HepG2 (cell line): ENCODE measurements at regions not wholly inside any gene's neighbourhood (a gene's known extent, or its start where the extent isn't known, plus 50 kb on each side); places are given as distances from the start of the nearest gene placed in this dataset.

Experiments used
- ATAC-seq: fragments of 200-7000 bp; cut with Tn5 transposase; 3 replicates; pipeline ENCODE4 v1.9.1; 2020; ENCODE audit warnings: mild to moderate bottlenecking, moderate library complexity
- BruUV-seq: library from RNA; stranded (reverse); fragments of 400-500 nt; replicated peaks from 2 replicates; lab custom pipeline; 2021; lab: Mats Ljungman, UMichigan
- CTCF ChIA-PET: fragments of 300-600 bp; formaldehyde crosslinking; extraction: SDS; loops from one replicate; lab custom pipeline; 2021; ENCODE audit warnings: low total read pairs, inconsistent platforms, low intra/inter-chr PET ratio; lab: Yijun Ruan, JAX
- POLR2A ChIA-PET: fragments of 350-600 bp; sonication (Branson Sonifier 250); formaldehyde crosslinking; loops from one replicate; lab custom pipeline; 2020; ENCODE audit warnings: antibody characterized with exemption, inconsistent platforms; lab: Yijun Ruan, JAX
- DNase-seq: peaks from one replicate; pipeline ENCODE4 v3.0.0-alpha.2; 2015; ENCODE audit warnings: low spot score
- FAIRE-seq: peaks from 3 replicates; lab custom pipeline; 2011; peaks lifted over from hg19 to GRCh38; lab: Jason Lieb, UNC
- H2AFZ ChIP-seq: one replicate; pipeline ENCODE4 v1.6.1; 2011; ENCODE audit warnings: low read length, inconsistent platforms
- H3K27ac ChIP-seq: fragments of 300-600 bp; 3 replicates; pipeline ENCODE4 v1.8.0; 2011; ENCODE audit warnings: mixed run types, mild to moderate bottlenecking, mixed read lengths, low read length, inconsistent platforms; ENCODE audit not compliant: insufficient read depth; ENCODE audit errors: extremely low read length
- H3K27me3 ChIP-seq, 2 experiments: fragments of 200-600 bp in 1 of 2; 2 replicates in 1 of 2; 3 replicates in 1 of 2; pipeline versions ENCODE4 v1.6.0 to v1.8.0; 2011; ENCODE audit warnings: low read length in 2 of 2, mild to moderate bottlenecking in 2 of 2, moderate library complexity in 2 of 2, inconsistent platforms in 1 of 2; ENCODE audit not compliant: insufficient read depth in 2 of 2, control insufficient read depth in 1 of 2
- H3K36me3 ChIP-seq, 2 experiments: fragments of 200-600 bp in 1 of 2; replicated peaks in 1 of 2; 2 replicates in 1 of 2; 3 replicates in 1 of 2; pipeline versions ENCODE4 v1.5.1 to v1.8.0; 2011; ENCODE audit warnings: low read length in 2 of 2, inconsistent platforms in 1 of 2; ENCODE audit not compliant: insufficient read depth in 2 of 2, control insufficient read depth in 1 of 2
- H3K4me1 ChIP-seq: 2 replicates; pipeline ENCODE4 v1.5.1; 2012; ENCODE audit warnings: low read length, inconsistent platforms; ENCODE audit not compliant: insufficient read depth
- H3K4me2 ChIP-seq: 2 replicates; pipeline ENCODE4 v1.6.0; 2011; ENCODE audit warnings: low read depth, low read length, inconsistent platforms
- H3K4me3 ChIP-seq, 3 experiments: fragments of 200-600 bp in 1 of 3; sonication (generic), shearing (Covaris generic) in 1 of 3; replicated peaks in 1 of 3; 2 replicates each; pipeline ENCODE4 v1.5.1; 2011 to 2016; ENCODE audit warnings: low read length in 3 of 3, inconsistent platforms in 2 of 3, low read depth in 2 of 3, mild to moderate bottlenecking in 2 of 3, control low read depth in 1 of 3, mixed read lengths in 1 of 3; ENCODE audit not compliant: insufficient read depth in 1 of 3
- H3K79me2 ChIP-seq: one replicate; pipeline ENCODE4 v1.6.1; 2011; ENCODE audit warnings: low read length, inconsistent platforms; ENCODE audit not compliant: insufficient read depth
- H3K9ac ChIP-seq: 2 replicates; pipeline ENCODE4 v1.6.0; 2011; ENCODE audit warnings: mild to moderate bottlenecking, low read depth, low read length, inconsistent platforms; ENCODE audit not compliant: insufficient read depth
- H3K9me3 ChIP-seq: 2 replicates; pipeline ENCODE4 v1.5.1; 2012; ENCODE audit warnings: mild to moderate bottlenecking, low read length
- H4K20me1 ChIP-seq: 2 replicates; pipeline ENCODE4 v1.6.0; 2011; ENCODE audit warnings: inconsistent platforms, mild to moderate bottlenecking, low read length, moderate library complexity; ENCODE audit not compliant: insufficient read depth
- BRD4 ChIP-seq: sonication (generic); formaldehyde crosslinking; IDR thresholded peaks from 2 replicates; pipeline ENCODE4 v1.4.0; 2020; ENCODE audit warnings: missing genetic modification reagents
- MAFF ChIP-seq: IDR thresholded peaks from 2 replicates; pipeline ENCODE4 v1.6.1; 2011; ENCODE audit warnings: low read depth, low read length, improper control_type of control experiment
- MAFK ChIP-seq, 2 experiments: IDR thresholded peaks in 1 of 2; conservative IDR thresholded peaks in 1 of 2; 2 replicates each; pipeline ENCODE4 v1.6.1; 2011; ENCODE audit warnings: improper control_type of control experiment in 2 of 2, low read length in 2 of 2
- NPAS2 ChIP-seq: sonication (generic); formaldehyde crosslinking; IDR thresholded peaks from 2 replicates; pipeline ENCODE4 v1.8.0; 2022; ENCODE audit warnings: mild to moderate bottlenecking, missing genetic modification reagents, borderline replicate concordance
- ZNF83 ChIP-seq: sonication (generic); formaldehyde crosslinking; IDR thresholded peaks from 2 replicates; pipeline ENCODE4 v1.4.0; 2020; ENCODE audit warnings: missing genetic modification reagents, mild to moderate bottlenecking, borderline replicate concordance
- WGBS: methylation state at CpG from one replicate; pipeline ENCODE4 v1.1.6; 2017; ENCODE audit warnings: low lambda C conversion rate; 5-methylcytosine and 5-hydroxymethylcytosine counted together
- in situ Hi-C: cut with HindIII; loops from 2 replicates; pipeline ENCODE4 v1.10.0; 2017; ENCODE audit warnings: low pct_unique_long_range_greater_than_20kb; ENCODE audit not compliant: extremely low pct_ligation_motif_present
- intact Hi-C: fragments of 100-400 bp; cut with micrococcal nuclease; formaldehyde crosslinking; loops from one replicate; pipeline ENCODE4 v1.10.0; 2022; ENCODE audit not compliant: unreplicated experiment
- TF ChIP-seq, protein P1 (sequence below): sonication (generic); formaldehyde crosslinking; conservative IDR thresholded peaks from 2 replicates; pipeline ENCODE4 v1.4.0; 2020; ENCODE audit warnings: missing genetic modification reagents

DNA sequence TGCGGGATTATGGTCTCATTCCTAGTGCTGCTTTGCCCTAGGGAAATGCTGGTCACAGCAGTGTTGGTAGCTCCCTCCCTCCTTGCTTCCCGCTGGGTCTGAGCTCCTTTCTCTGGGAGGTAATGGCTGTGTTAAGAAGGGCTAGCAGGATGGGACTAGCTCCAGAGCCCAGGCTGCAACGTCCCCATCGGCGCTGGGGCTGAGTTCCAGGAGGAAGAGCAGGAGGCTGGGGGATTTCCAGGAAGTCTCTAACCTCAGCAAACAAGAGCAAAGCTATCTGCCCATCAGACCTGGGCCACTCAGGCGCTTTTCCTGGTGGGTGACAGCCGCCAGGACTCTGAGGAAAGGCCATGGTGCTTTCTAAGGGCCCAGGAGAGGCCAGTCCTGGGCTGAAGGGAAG lies 174.2 kb downstream of the DLL1 start (continued):
- TF ChIP-seq, protein P1, sequence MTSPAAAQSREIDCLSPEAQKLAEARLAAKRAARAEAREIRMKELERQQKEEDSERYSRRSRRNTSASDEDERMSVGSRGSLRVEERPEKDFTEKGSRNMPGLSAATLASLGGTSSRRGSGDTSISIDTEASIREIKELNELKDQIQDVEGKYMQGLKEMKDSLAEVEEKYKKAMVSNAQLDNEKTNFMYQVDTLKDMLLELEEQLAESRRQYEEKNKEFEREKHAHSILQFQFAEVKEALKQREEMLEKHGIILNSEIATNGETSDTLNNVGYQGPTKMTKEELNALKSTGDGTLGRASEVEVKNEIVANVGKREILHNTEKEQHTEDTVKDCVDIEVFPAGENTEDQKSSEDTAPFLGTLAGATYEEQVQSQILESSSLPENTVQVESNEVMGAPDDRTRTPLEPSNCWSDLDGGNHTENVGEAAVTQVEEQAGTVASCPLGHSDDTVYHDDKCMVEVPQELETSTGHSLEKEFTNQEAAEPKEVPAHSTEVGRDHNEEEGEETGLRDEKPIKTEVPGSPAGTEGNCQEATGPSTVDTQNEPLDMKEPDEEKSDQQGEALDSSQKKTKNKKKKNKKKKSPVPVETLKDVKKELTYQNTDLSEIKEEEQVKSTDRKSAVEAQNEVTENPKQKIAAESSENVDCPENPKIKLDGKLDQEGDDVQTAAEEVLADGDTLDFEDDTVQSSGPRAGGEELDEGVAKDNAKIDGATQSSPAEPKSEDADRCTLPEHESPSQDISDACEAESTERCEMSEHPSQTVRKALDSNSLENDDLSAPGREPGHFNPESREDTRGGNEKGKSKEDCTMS (CRISPR knock-in tag) = no peak
- TF ChIP-seq BRD4 (CRISPR knock-in tag) = no peak
- no peak for TF ChIP-seq NPAS2 (CRISPR knock-in tag)

DNA sequence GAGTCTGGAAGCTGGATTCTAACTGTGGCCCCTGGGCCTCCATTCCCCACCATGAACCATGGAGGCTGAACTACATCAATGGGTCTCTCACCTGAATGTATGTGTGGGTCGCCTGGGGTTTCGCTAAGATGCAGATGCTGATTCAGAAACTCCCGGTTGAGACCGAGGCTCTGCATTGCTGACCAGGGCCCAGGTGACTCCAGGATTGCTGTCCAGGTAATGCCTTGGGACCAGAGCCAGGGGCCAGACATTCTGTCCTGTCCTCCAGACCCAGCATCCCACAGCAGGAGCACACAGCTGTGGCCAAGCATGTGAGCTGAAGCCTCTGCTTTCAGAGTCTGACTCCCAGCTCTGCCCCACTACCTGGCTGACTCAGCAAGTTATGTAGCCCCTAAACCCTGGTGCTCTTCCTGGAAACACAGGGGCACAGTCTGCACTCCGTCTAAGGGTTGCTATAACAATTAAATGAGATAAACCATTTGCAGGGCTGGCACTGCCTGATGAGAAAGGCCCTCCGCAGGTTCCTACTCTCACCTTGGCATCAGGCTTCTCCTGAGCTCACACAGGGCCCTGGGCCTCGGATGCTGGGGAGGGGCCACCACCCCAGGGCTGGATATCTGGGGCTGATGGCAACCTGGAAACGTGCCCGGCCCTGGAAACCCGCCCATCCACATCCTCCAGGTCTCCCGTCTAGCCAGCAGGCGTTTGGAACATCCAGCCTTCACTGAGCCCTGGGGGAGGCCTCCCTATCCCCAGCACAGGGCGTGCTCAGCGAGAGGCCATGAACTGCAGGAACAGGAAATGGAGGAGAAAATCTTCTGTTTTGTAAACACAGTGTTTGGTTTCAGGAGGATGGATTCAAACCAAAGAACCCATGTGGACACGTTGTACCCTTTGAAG lies 175.7 kb downstream of the DLL1 start:
- Histone ChIP-seq H3K79me2 (no peaks in the 10 kb centered on the region), H2AFZ (no peak overlapping the region), H3K27ac (no peak overlapping the region), H3K4me2 (no peak overlapping the region), H3K9me3 (peaks cover 6% of the 10 kb centered on the region), H3K4me1 (no peaks in the 10 kb centered on the region), H3K4me3 (no peak overlapping the region), H3K36me3 (no peaks in the 10 kb centered on the region), H3K9ac (no peak overlapping the region), H3K27me3 (peaks cover 9 to 53% of the 10 kb centered on the region in 2 experiments), H4K20me1 (no peaks in the 10 kb centered on the region; the same call in 1 of the 2 replicates)
- ATAC-seq = peak; percentile 24; the same call in 1 of the 3 replicates
- ChIA-PET POLR2A (no interaction called here), CTCF (no interaction called here)
- TF ChIP-seq MAFK (conservative IDR thresholded peaks at IDR 0.05 in 1 of 2, IDR thresholded peaks at IDR 0.05 in 1 of 2; ENCODE audit: low read length in 2 of 2) (peak; percentile 56 to 68), MAFF (peak; percentile 38; the same call in 1 of the 2 replicates), ZNF83 (CRISPR knock-in tag) (no peak)
- 2% methylated on average over 11 of the region's 15 CpGs for WGBS
- BruUV-seq = no TSS peak
- in situ Hi-C loops = no loop called here
- no peak for DNase-seq
- intact Hi-C loops = no loop called here
- no peak for FAIRE-seq
